DND-41 (cell line): ENCODE measurements at regions not wholly inside any gene's neighbourhood (a gene's known extent, or its start where the extent isn't known, plus 50 kb on each side); places are given as distances from the start of the nearest gene placed in this dataset.
A peak's percentile ranks its signal among the peaks of the same experiment; 100 is the strongest.

Experiments used
- CTCF ChIP-seq: IDR thresholded peaks from 2 replicates; pipeline ENCODE4 v1.5.1; 2012; ENCODE audit warnings: borderline replicate concordance, low read length, moderate library complexity, mild to moderate bottlenecking; ENCODE audit not compliant: poor library complexity, severe bottlenecking; ENCODE audit errors: extremely low read depth
- EZH2 ChIP-seq: IDR thresholded peaks from 3 replicates; pipeline ENCODE4 v1.6.1; 2012; ENCODE audit warnings: borderline replicate concordance, low read depth, mild to moderate bottlenecking, moderate library complexity, low read length, inconsistent platforms; ENCODE audit not compliant: severe bottlenecking

- TF ChIP-seq EZH2 (no peak), CTCF (peak; percentile 40)
Observed at GRCh38 chr2:122191331-122191730, 435.9 kb downstream of the TSN start.
